K562 (cell line): ENCODE measurements at regions not wholly inside any gene's neighbourhood (a gene's known extent, or its start where the extent isn't known, plus 50 kb on each side); places are given as distances from the start of the nearest gene placed in this dataset.

Source experiments
- ATAC-seq: fragments of 200-7000 bp; cut with Tn5 transposase; 3 replicates; pipeline ENCODE4 v1.9.1; 2020; ENCODE audit warnings: moderate library complexity
- BruUV-seq: library from RNA; stranded (reverse); fragments of 400-500 nt; replicated peaks from 2 replicates; lab custom pipeline; 2021; lab: Mats Ljungman, UMichigan
- CTCF ChIA-PET: fragments of 300-600 bp; formaldehyde crosslinking; extraction: SDS; loops from one replicate; lab custom pipeline; 2021; ENCODE audit warnings: low intra/inter-chr PET ratio; lab: Yijun Ruan, JAX
- POLR2A ChIA-PET: fragments of 300-600, 350-650 bp; sonication (Branson Sonifier 250); formaldehyde crosslinking; extraction: SDS; loops from one replicate; lab custom pipeline; 2021; ENCODE audit warnings: antibody characterized with exemption, inconsistent platforms; lab: Yijun Ruan, JAX
- DNase-seq, 4 experiments: peaks; one replicate each; pipeline versions ENCODE4 v3.0.0 to v3.0.0-alpha.2; 2011 to 2018; ENCODE audit warnings: low spot score in 3 of 4, mixed read lengths in 3 of 4; ENCODE audit errors: extremely low read depth in 1 of 4
- FAIRE-seq: peaks from 2 replicates; lab custom pipeline; 2011; peaks lifted over from hg19 to GRCh38; lab: Jason Lieb, UNC
- H2AFZ ChIP-seq: 2 replicates; pipeline ENCODE4 v1.6.0; 2011; ENCODE audit warnings: low read depth, low read length, control low read depth, inconsistent platforms
- H3K27ac ChIP-seq: fragments of 200-600 bp; 3 replicates; pipeline ENCODE4 v1.8.0; 2011; ENCODE audit warnings: low read depth, mild to moderate bottlenecking, control low read depth, inconsistent platforms, low read length, moderate library complexity, mixed read lengths; ENCODE audit errors: extremely low read depth
- H3K27me3 ChIP-seq, 2 experiments: fragments of 300-600 bp in 1 of 2; 2 replicates in 1 of 2; 3 replicates in 1 of 2; pipeline versions ENCODE4 v1.6.0 to v1.8.0; 2011; ENCODE audit warnings: inconsistent platforms in 2 of 2, low read length in 2 of 2, mild to moderate bottlenecking in 1 of 2, mixed read lengths in 1 of 2, moderate library complexity in 1 of 2; ENCODE audit not compliant: control insufficient read depth in 2 of 2, insufficient read depth in 2 of 2
- H3K36me3 ChIP-seq: fragments of 300-600 bp; 3 replicates; pipeline ENCODE4 v1.8.0; 2011; ENCODE audit warnings: mild to moderate bottlenecking, low read length, inconsistent platforms; ENCODE audit not compliant: control insufficient read depth, insufficient read depth
- H3K4me1 ChIP-seq, 2 experiments: fragments of 200-600 bp in 1 of 2; replicated peaks in 1 of 2; 2 replicates in 1 of 2; 3 replicates in 1 of 2; pipeline versions ENCODE4 v1.5.1 to v1.8.0; 2011; ENCODE audit warnings: inconsistent platforms in 2 of 2, low read length in 2 of 2, mild to moderate bottlenecking in 1 of 2, mixed read lengths in 1 of 2, moderate library complexity in 1 of 2; ENCODE audit not compliant: control insufficient read depth in 2 of 2, insufficient read depth in 2 of 2
- H3K4me2 ChIP-seq: 2 replicates; pipeline ENCODE4 v1.6.1; 2011; ENCODE audit warnings: low read length, control low read depth, inconsistent platforms, mixed read lengths; ENCODE audit not compliant: insufficient read depth
- H3K4me3 ChIP-seq: fragments of 200-600 bp; sonication (generic), shearing (Covaris generic); 2 replicates; pipeline ENCODE4 v1.5.1; 2016; ENCODE audit warnings: control low read depth, inconsistent platforms
- H3K79me2 ChIP-seq: fragments of 200-600 bp; 3 replicates; pipeline ENCODE4 v1.8.0; 2011; ENCODE audit warnings: low read length, inconsistent platforms; ENCODE audit not compliant: control insufficient read depth, insufficient read depth
- H3K9ac ChIP-seq, 2 experiments: 2 replicates each; pipeline versions ENCODE4 v1.6.0 to v1.6.1; 2011; ENCODE audit warnings: low read depth in 2 of 2, low read length in 2 of 2, control low read depth in 1 of 2, inconsistent platforms in 1 of 2, mild to moderate bottlenecking in 1 of 2, mixed read lengths in 1 of 2; ENCODE audit not compliant: insufficient read depth in 1 of 2
- H3K9me1 ChIP-seq: one replicate; pipeline ENCODE4 v1.6.0; 2011; ENCODE audit warnings: inconsistent platforms, mild to moderate bottlenecking, low read length, moderate library complexity; ENCODE audit not compliant: control insufficient read depth, insufficient read depth
- H3K9me3 ChIP-seq: replicated peaks from 2 replicates; pipeline ENCODE4 v1.5.1; 2011; ENCODE audit warnings: low read depth, low read length, inconsistent platforms; ENCODE audit not compliant: control insufficient read depth, insufficient read depth
- H4K20me1 ChIP-seq: replicated peaks from 2 replicates; pipeline ENCODE4 v1.6.1; 2011; ENCODE audit warnings: low read length, inconsistent platforms, mixed read lengths; ENCODE audit not compliant: control insufficient read depth, insufficient read depth
- C11orf30 ChIP-seq: fragments of 450-650 bp; IDR thresholded peaks from 2 replicates; pipeline ENCODE4 v1.6.1; 2016; ENCODE audit warnings: low read depth, mild to moderate bottlenecking
- ESRRA ChIP-seq: fragments of 450-650 bp; IDR thresholded peaks from 2 replicates; pipeline ENCODE4 v1.6.1; 2014; ENCODE audit warnings: low read depth, mild to moderate bottlenecking, moderate library complexity, borderline replicate concordance
- GTF2E2 ChIP-seq: fragments of 200-800 bp; sonication (Bioruptor generic); IDR thresholded peaks from 2 replicates; pipeline ENCODE4 v1.6.1; 2016; ENCODE audit warnings: missing genetic modification characterization, missing compliant biosample characterization
- HMGN3 ChIP-seq: IDR thresholded peaks from 2 replicates; pipeline ENCODE4 v1.6.1; 2011; ENCODE audit warnings: borderline replicate concordance, low read depth, mild to moderate bottlenecking, mixed read lengths, low read length; ENCODE audit not compliant: insufficient read length; ENCODE audit errors: extremely low read depth
- KAT7 ChIP-seq: sonication (generic); formaldehyde crosslinking; IDR thresholded peaks from 2 replicates; pipeline ENCODE4 v1.8.0; 2022; ENCODE audit warnings: missing genetic modification reagents, mild to moderate bottlenecking, borderline replicate concordance
- KLF6 ChIP-seq: fragments of 250-450 bp; sonication (Bioruptor Pico); IDR thresholded peaks from 2 replicates; pipeline ENCODE4 v1.4.0; 2020; ENCODE audit warnings: mild to moderate bottlenecking, moderate library complexity, borderline replicate concordance
- NONO ChIP-seq, 2 experiments: fragments of 200-400 bp in 1 of 2; fragments of 450-650 bp in 1 of 2; formaldehyde crosslinking in 1 of 2; IDR thresholded peaks; 2 replicates each; pipeline ENCODE4 v1.6.1; 2017; ENCODE audit warnings: low read depth in 2 of 2, mild to moderate bottlenecking in 2 of 2, moderate library complexity in 2 of 2, low read length in 1 of 2
- PRDM10 ChIP-seq: fragments of 450-650 bp; IDR thresholded peaks from 2 replicates; pipeline ENCODE4 v1.6.1; 2018; ENCODE audit not compliant: partially characterized antibody
- TAF9B ChIP-seq: fragments of 450-650 bp; IDR thresholded peaks from 2 replicates; pipeline ENCODE4 v1.6.1; 2018; ENCODE audit warnings: mild to moderate bottlenecking; ENCODE audit not compliant: partially characterized antibody
- ZBTB11 ChIP-seq, 3 experiments: fragments of 200-800 bp in 1 of 3; fragments of 250-450 bp in 1 of 3; fragments of 450-650 bp in 1 of 3; sonication (Bioruptor Pico) in 1 of 3; sonication (Bioruptor generic) in 1 of 3; formaldehyde crosslinking in 1 of 3; IDR thresholded peaks; 2 replicates each; pipeline versions ENCODE4 v1.6.1 to v1.8.0; 2016 to 2022; ENCODE audit warnings: mild to moderate bottlenecking in 2 of 3, missing genetic modification characterization in 2 of 3, missing compliant biosample characterization in 1 of 3, moderate library complexity in 1 of 3
- ZBTB2 ChIP-seq: fragments of 450-650 bp; IDR thresholded peaks from 2 replicates; pipeline ENCODE4 v1.6.1; 2016; ENCODE audit warnings: antibody characterized with exemption
- ZFPM2 ChIP-seq: fragments of 250-450 bp; sonication (Bioruptor Pico); IDR thresholded peaks from 2 replicates; pipeline ENCODE4 v1.5.1; 2022; ENCODE audit warnings: mild to moderate bottlenecking
- ZNF445 ChIP-seq: fragments of 250-450 bp; sonication (Bioruptor Pico); IDR thresholded peaks from 2 replicates; pipeline ENCODE4 v1.4.0; 2020; ENCODE audit warnings: low read depth, mild to moderate bottlenecking, moderate library complexity
- WGBS: fragments of 100-300 bp; shearing (Covaris generic); methylation state at CpG from one replicate; pipeline ENCODE4 v1.1.6; 2016; ENCODE audit warnings: low coverage, mixed read lengths; ENCODE audit not compliant: insufficient coverage; ENCODE audit errors: missing lambda C conversion rate; 5-methylcytosine and 5-hydroxymethylcytosine counted together
- in situ Hi-C: fragments of 300-500 bp; cut with MboI; formaldehyde crosslinking; loops from 4 replicates; pipeline ENCODE4 v1.15.0; 2018; ENCODE audit warnings: inconsistent platforms, mixed read lengths
- intact Hi-C: fragments of 100-400 bp; cut with micrococcal nuclease; formaldehyde crosslinking; loops from 2 replicates; pipeline ENCODE4 v1.14.2; 2022

GRCh38 chr19:31641591-31641990, 292.4 kb upstream of the TSHZ3 start:
- BruUV-seq, result no TSS peak
- H4K20me1 ChIP-seq, result no peaks in the 10 kb centered on the region
- no peak for DNase-seq
- ChIA-PET CTCF (no interaction called here), POLR2A (no interaction called here)
- H3K9me3 ChIP-seq, result no peaks in the 10 kb centered on the region
- H3K36me3 ChIP-seq, result no peaks in the 10 kb centered on the region
- WGBS, result 0% methylated on average over 2 of the region's 2 CpGs
- no peak overlapping the region for H3K9ac ChIP-seq
- intact Hi-C loops (no loop called here), in situ Hi-C loops (no loop called here)
- no peak overlapping the region for H3K4me2 ChIP-seq
- no peaks in the 10 kb centered on the region for H3K79me2 ChIP-seq
- no peaks in the 10 kb centered on the region for H3K4me1 ChIP-seq
- H3K27ac ChIP-seq, result no peak overlapping the region
- H3K9me1 ChIP-seq, result no peaks in the 10 kb centered on the region
- no peak overlapping the region for H2AFZ ChIP-seq
- FAIRE-seq, result no peak
- no peak overlapping the region for H3K4me3 ChIP-seq
- no peaks in the 10 kb centered on the region for H3K27me3 ChIP-seq
- ATAC-seq, result no peak
- no peak for TF ChIP-seq KLF6
- no peak for TF ChIP-seq ZNF445
- no peak for TF ChIP-seq PRDM10
- TF ChIP-seq HMGN3, result no peak
- no peak for TF ChIP-seq NONO (IDR thresholded peaks at IDR 0.05; ENCODE audit: low read depth in 2 of 2, low read length in 1 of 2)
- no peak for TF ChIP-seq ZBTB2
- no peak for TF ChIP-seq ZBTB11 (CRISPR knock-in tag; IDR thresholded peaks at IDR 0.05)
- no peak for TF ChIP-seq GTF2E2 (tag)
- TF ChIP-seq ESRRA, result no peak
- no peak for TF ChIP-seq ZFPM2 (CRISPR knock-in tag)
- no peak for TF ChIP-seq KAT7 (CRISPR knock-in tag)
- no peak for TF ChIP-seq TAF9B
- no peak for TF ChIP-seq C11orf30
